Upper lobe of left lung (tissue), 6 donors: ENCODE measurements at regions not wholly inside any gene's neighbourhood (a gene's known extent, or its start where the extent isn't known, plus 50 kb on each side); places are given as distances from the start of the nearest gene placed in this dataset.
A peak's percentile ranks its signal among the peaks of the same experiment; 100 is the strongest.

Source experiments
- ATAC-seq, 2 donors: fragments of 200-7000 bp; cut with Tn5 transposase; one replicate each; pipeline ENCODE4 v1.9.1; 2022; ENCODE audit warnings: mild to moderate bottlenecking in 2 of 2, moderate library complexity in 2 of 2; ENCODE audit not compliant: low FRiP score in 2 of 2
- DNase-seq, 2 donors: peaks; one replicate each; pipeline ENCODE4 v3.0.0-alpha.2; 2019 to 2020
- H3K27ac ChIP-seq, 4 donors: fragments of 200-600 bp; sonication (generic); one replicate each; pipeline ENCODE4 v1.5.1; 2016 to 2019
- H3K27me3 ChIP-seq, 4 donors: fragments of 200-600 bp; sonication (generic); one replicate each; pipeline ENCODE4 v1.5.1; 2017 to 2019
- H3K36me3 ChIP-seq, 4 donors: fragments of 200-600 bp; sonication (generic); one replicate each; pipeline ENCODE4 v1.5.1; 2016 to 2019
- H3K4me1 ChIP-seq, 4 donors: fragments of 200-600 bp; sonication (generic); one replicate each; pipeline ENCODE4 v1.5.1; 2018 to 2019
- H3K4me3 ChIP-seq, 4 donors: fragments of 200-600 bp; sonication (generic); one replicate each; pipeline ENCODE4 v1.5.1; 2017 to 2019; ENCODE audit warnings: mild to moderate bottlenecking in 2 of 4, moderate library complexity in 1 of 4
- H3K9me3 ChIP-seq, 4 donors: fragments of 200-600 bp; sonication (generic); one replicate each; pipeline ENCODE4 v1.5.1; 2018 to 2019
- EP300 ChIP-seq, 4 donors: sonication (generic); formaldehyde crosslinking; IDR thresholded peaks; one replicate each; pipeline ENCODE4 v1.5.1; 2017; ENCODE audit warnings: antibody characterized with exemption in 4 of 4, control low read depth in 2 of 4
- POLR2A ChIP-seq, 4 donors: fragments of 450-650 bp; IDR thresholded peaks; one replicate each; pipeline ENCODE4 v1.5.1; 2016 to 2017; ENCODE audit warnings: antibody characterized with exemption in 4 of 4, mild to moderate bottlenecking in 2 of 4
- POLR2AphosphoS5 ChIP-seq, 2 donors: sonication (generic); formaldehyde crosslinking; IDR thresholded peaks; one replicate each; pipeline ENCODE4 v1.5.1; 2017; ENCODE audit warnings: antibody characterized with exemption in 2 of 2
- WGBS, 2 donors: methylation state at CpG; one replicate each; pipeline ENCODE4 v1.1.5; 2017 to 2018; 5-methylcytosine and 5-hydroxymethylcytosine counted together
- TF ChIP-seq, protein P1 (sequence below), 6 experiments: fragments of 450-650 bp in 4 of 6; fragments of 200-600 bp in 2 of 6; sonication (generic) in 2 of 6; IDR thresholded peaks; one replicate each; pipeline ENCODE4 v1.5.1; 2016 to 2019; ENCODE audit warnings: antibody characterized with exemption in 6 of 6
- donor health status: DM: no; HTN: no; CAD: no; lungs with moderate emphysema.
- donor health status: DM: no; HTN: yes; CAD: no; lungs with severe emphysema.

DNA sequence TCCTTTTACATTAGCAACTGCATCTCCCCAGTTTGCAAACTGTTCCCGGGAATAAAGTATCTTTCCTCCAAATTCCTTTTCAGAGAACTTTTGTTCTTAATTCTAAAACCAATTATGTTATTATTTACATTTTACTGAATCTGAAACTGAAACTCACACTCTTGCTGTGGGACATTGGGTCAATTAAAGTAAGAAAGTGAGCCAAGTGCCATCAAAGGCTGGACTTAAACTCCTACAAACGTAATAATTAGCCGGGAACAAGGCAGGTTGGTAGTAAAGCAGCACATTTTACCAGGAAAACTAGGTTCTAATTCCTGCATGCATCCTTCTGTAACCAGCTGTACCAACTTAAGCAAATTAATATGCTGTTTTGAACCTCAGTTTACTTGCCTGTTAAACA lies 328.2 kb upstream of the ZNF462 start:
- H3K4me1 ChIP-seq: peaks cover 0 to 9% (median 6%) of the 10 kb centered on the region in 4 donors
- WGBS, 2 donors: 57 to 59% methylated on average over 3 of the region's 3 CpGs
- no peak for ATAC-seq

DNA sequence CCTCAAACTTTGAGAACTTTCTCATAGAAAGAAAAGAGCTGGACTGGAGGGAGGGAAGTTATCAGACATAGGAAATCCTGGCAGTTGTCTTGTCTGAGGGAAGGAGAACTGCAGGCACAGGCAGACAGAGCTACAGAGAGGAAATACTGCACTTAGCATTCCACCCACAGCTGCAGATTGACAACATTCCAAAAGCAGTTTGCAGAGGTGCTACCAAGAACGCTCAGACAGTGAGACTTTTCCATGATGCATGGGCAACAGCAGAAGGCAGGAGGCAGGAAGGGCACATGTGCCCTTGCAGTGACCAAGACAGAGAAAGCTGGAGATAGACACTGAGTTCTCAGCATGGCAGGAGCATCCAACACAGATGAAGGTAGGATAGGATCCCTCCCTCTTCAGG lies 327.5 kb upstream of the ZNF462 start:
- TF ChIP-seq POLR2AphosphoS5 (IDR thresholded peaks at IDR 0.05) (no peak), EP300 (IDR thresholded peaks at IDR 0.05) (no peak), POLR2A (IDR thresholded peaks at IDR 0.05) (no peak)
- TF ChIP-seq, protein P1, sequence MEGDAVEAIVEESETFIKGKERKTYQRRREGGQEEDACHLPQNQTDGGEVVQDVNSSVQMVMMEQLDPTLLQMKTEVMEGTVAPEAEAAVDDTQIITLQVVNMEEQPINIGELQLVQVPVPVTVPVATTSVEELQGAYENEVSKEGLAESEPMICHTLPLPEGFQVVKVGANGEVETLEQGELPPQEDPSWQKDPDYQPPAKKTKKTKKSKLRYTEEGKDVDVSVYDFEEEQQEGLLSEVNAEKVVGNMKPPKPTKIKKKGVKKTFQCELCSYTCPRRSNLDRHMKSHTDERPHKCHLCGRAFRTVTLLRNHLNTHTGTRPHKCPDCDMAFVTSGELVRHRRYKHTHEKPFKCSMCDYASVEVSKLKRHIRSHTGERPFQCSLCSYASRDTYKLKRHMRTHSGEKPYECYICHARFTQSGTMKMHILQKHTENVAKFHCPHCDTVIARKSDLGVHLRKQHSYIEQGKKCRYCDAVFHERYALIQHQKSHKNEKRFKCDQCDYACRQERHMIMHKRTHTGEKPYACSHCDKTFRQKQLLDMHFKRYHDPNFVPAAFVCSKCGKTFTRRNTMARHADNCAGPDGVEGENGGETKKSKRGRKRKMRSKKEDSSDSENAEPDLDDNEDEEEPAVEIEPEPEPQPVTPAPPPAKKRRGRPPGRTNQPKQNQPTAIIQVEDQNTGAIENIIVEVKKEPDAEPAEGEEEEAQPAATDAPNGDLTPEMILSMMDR (IDR thresholded peaks at IDR 0.05): no peak
- ATAC-seq (no peak), DNase-seq (no peak)
- Histone ChIP-seq H3K4me3 (no peak overlapping the region), H3K4me1 (peaks cover 0 to 9% (median 6%) of the 10 kb centered on the region in 4 donors), H3K36me3 (no peaks in the 10 kb centered on the region), H3K27ac (no peak overlapping the region), H3K27me3 (no peaks in the 10 kb centered on the region), H3K9me3 (no peaks in the 10 kb centered on the region)
- WGBS, 2 donors: 0 to 14% methylated on average over 1 of the region's 1 CpG

More for the DNA sequence above, 328.2 kb upstream of the ZNF462 start:
- TF ChIP-seq, protein P1 (IDR thresholded peaks at IDR 0.05): no peak
- TF ChIP-seq POLR2A (IDR thresholded peaks at IDR 0.05): no peak
- TF ChIP-seq POLR2AphosphoS5 (IDR thresholded peaks at IDR 0.05): no peak
- no peak for TF ChIP-seq EP300 (IDR thresholded peaks at IDR 0.05)
- Histone ChIP-seq H3K9me3 (no peaks in the 10 kb centered on the region), H3K27ac (no peak overlapping the region), H3K27me3 (no peaks in the 10 kb centered on the region), H3K36me3 (no peaks in the 10 kb centered on the region), H3K4me3 (no peak overlapping the region)
- DNase-seq: no peak

DNA sequence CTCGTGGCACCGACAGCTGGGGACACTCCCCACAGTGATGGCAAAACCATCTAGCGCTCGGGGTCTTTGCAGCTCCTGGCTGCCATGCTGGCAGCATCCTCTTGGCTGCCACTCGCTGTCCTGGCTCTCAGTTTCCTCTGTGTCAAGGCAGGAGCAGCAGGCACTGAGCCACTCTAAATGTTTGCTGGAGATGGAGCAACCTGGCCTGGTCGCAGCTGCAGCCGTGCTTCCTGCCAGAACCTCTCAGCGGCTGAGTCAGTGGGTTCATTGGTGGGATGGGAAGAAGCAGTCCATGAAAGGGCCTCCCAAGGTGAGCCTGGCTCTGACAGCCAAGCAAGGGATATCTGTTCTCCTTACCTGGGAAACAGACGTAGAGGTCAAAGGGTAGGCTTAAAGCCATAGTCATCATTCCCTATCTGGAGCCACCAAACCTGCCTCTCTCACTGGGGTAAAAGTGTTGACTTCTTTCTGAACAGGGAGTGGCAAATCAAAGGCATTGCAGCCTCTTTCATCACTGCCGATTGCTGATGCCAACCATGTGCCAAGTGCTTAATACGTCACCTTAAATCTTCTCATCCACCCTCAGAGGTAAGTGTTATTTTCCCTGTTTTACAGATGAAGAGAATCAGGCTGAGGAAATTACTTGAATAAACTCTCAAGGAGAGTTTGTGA lies 304.8 kb upstream of the ZNF462 start:
- H3K36me3 ChIP-seq: no peaks in the 10 kb centered on the region
- no peak for TF ChIP-seq POLR2A (IDR thresholded peaks at IDR 0.05)
- TF ChIP-seq, protein P1 (IDR thresholded peaks at IDR 0.05): no peak
- TF ChIP-seq EP300 (IDR thresholded peaks at IDR 0.05): no peak
- TF ChIP-seq POLR2AphosphoS5 (IDR thresholded peaks at IDR 0.05): no peak
- DNase-seq (peak; percentile 15 to 24), ATAC-seq (peak in 1 of 2 donors; percentile 46)
- no peak overlapping the region for H3K27ac ChIP-seq
- no peaks in the 10 kb centered on the region for H3K27me3 ChIP-seq
- H3K9me3 ChIP-seq: peaks cover 0 to 4% (median 0%) of the 10 kb centered on the region in 4 donors
- 77 to 80% methylated on average over 7 to 11 of the region's 11 CpGs for WGBS, 2 donors
- no peaks in the 10 kb centered on the region for H3K4me1 ChIP-seq
- no peak overlapping the region for H3K4me3 ChIP-seq

DNA sequence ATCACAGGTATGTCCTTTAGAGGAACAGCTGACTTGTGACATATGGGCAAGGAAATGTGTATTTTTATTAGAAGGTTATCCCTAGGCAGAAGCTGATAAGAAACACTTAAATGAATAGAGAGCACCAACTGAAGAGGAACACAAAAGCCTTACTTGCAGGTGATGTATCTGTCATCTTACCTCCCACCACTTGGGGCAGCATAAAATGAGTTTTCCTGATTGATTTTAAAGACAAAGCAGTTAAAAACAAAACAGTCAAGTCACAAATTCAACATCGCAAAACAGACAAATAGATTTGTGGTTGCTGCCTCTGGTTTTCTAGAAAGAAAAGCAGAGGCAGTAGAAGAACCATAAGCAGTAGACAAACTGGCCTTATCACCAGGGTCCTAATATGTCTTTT lies 302.4 kb upstream of the ZNF462 start:
- no peak overlapping the region for H3K4me3 ChIP-seq
- no peaks in the 10 kb centered on the region for H3K36me3 ChIP-seq
- H3K27ac ChIP-seq: no peak overlapping the region
- 94 to 100% methylated on average over 1 of the region's 1 CpG for WGBS, 2 donors
- TF ChIP-seq, protein P1 (IDR thresholded peaks at IDR 0.05): no peak
- TF ChIP-seq POLR2AphosphoS5 (IDR thresholded peaks at IDR 0.05): no peak
- TF ChIP-seq EP300 (IDR thresholded peaks at IDR 0.05): no peak
- no peak for TF ChIP-seq POLR2A (IDR thresholded peaks at IDR 0.05)
- no peak for DNase-seq
- no peaks in the 10 kb centered on the region for H3K27me3 ChIP-seq
- no peaks in the 10 kb centered on the region for H3K9me3 ChIP-seq
- H3K4me1 ChIP-seq: no peaks in the 10 kb centered on the region
- no peak for ATAC-seq

DNA sequence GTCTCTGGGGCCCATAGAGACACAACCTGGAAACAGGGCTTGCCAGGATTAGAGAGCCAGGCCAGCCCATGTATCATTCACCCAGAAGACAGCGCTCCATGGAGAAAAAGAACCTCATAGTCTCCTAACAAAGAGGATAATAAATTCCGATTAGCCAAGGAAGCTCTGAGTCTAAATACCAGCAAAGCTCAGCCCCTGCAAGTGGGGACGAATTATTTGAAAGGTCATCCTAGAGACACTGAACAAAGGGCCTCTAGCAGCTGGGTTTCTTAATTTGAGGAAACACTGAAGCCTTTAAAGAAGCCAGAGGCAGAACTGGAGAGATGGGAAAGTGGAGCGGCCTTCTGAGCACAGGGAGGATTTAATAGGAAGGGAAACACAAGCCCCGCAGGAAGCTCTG lies 287.1 kb upstream of the ZNF462 start:
- ATAC-seq (no peak), DNase-seq (no peak)
- WGBS, 2 donors: 86 to 89% methylated on average over 5 of the region's 5 CpGs
- no peaks in the 10 kb centered on the region for H3K27me3 ChIP-seq
- no peak overlapping the region for H3K27ac ChIP-seq
- H3K36me3 ChIP-seq: no peaks in the 10 kb centered on the region
- H3K4me3 ChIP-seq: no peak overlapping the region
- no peaks in the 10 kb centered on the region for H3K9me3 ChIP-seq
- TF ChIP-seq POLR2AphosphoS5 (IDR thresholded peaks at IDR 0.05) (no peak), POLR2A (IDR thresholded peaks at IDR 0.05) (no peak), EP300 (IDR thresholded peaks at IDR 0.05) (no peak)
- TF ChIP-seq, protein P1 (IDR thresholded peaks at IDR 0.05): no peak
- H3K4me1 ChIP-seq: no peaks in the 10 kb centered on the region
